GM18867 (cell line): ENCODE measurements at regions not wholly inside any gene's neighbourhood (a gene's known extent, or its start where the extent isn't known, plus 50 kb on each side); places are given as distances from the start of the nearest gene placed in this dataset.
"Not testable (repeated sequence)": the region's sequence is repeated elsewhere in the genome, so short reads cannot be mapped to it uniquely, and the experiment has no call there.

Experiments used
- ATAC-seq: cut with Tn5 transposase; IDR thresholded peaks from one replicate; pipeline ENCODE4 v1.9.1; 2021; ENCODE audit warnings: mild to moderate bottlenecking, moderate library complexity; ENCODE audit not compliant: unreplicated experiment

GRCh38 chr6:79810185-79810705 is 137.1 kb downstream of the ELOVL4 start:
- ATAC-seq, result no peak

- ATAC-seq, result no peak
Observed at GRCh38 chr6:79808921-79809320, 138.4 kb downstream of the ELOVL4 start.

GRCh38 chr6:79806661-79807060 is 140.7 kb downstream of the ELOVL4 start:
- ATAC-seq, result not testable (repeated sequence)

- no peak for ATAC-seq
Observed at GRCh38 chr6:79804732-79805131, 142.6 kb downstream of the ELOVL4 start.

GRCh38 chr6:79803917-79804316 is 143.4 kb downstream of the ELOVL4 start:
- no peak for ATAC-seq

- ATAC-seq, result no peak
Observed at GRCh38 chr6:79802657-79803300, 144.6 kb downstream of the ELOVL4 start.

GRCh38 chr6:79801362-79801761 is 146.0 kb downstream of the ELOVL4 start:
- ATAC-seq, result no peak

GRCh38 chr6:79798841-79799240 is 148.5 kb downstream of the ELOVL4 start:
- no peak for ATAC-seq

- no peak for ATAC-seq
Observed at GRCh38 chr6:79797912-79798311, 149.4 kb downstream of the ELOVL4 start.

GRCh38 chr6:79797163-79797764 is 150.1 kb downstream of the ELOVL4 start:
- ATAC-seq, result no peak

- no peak for ATAC-seq
Observed at GRCh38 chr6:79796197-79796596, 151.2 kb downstream of the ELOVL4 start.

- ATAC-seq, result no peak
Observed at GRCh38 chr6:79789896-79790295, 157.5 kb downstream of the ELOVL4 start.

- ATAC-seq, result no peak
Observed at GRCh38 chr6:79788756-79789155, 157.6 kb downstream of the SH3BGRL2 start.

- no peak for ATAC-seq
Observed at GRCh38 chr6:79787626-79788025, 156.5 kb downstream of the SH3BGRL2 start.

- ATAC-seq, result no peak
Observed at GRCh38 chr6:79784395-79784753, 153.2 kb downstream of the SH3BGRL2 start.

GRCh38 chr6:79783670-79784394 is 152.7 kb downstream of the SH3BGRL2 start:
- no peak for ATAC-seq

GRCh38 chr6:79782792-79783580 is 151.9 kb downstream of the SH3BGRL2 start:
- no peak for ATAC-seq

- no peak for ATAC-seq
Observed at GRCh38 chr6:79781916-79782315, 150.8 kb downstream of the SH3BGRL2 start.

GRCh38 chr6:79780881-79781280 is 149.8 kb downstream of the SH3BGRL2 start:
- no peak for ATAC-seq

- no peak for ATAC-seq
Observed at GRCh38 chr6:79778816-79779215, 147.7 kb downstream of the SH3BGRL2 start.
